GM10266 (cell line): ENCODE measurements at regions not wholly inside any gene's neighbourhood (a gene's known extent, or its start where the extent isn't known, plus 50 kb on each side); places are given as distances from the start of the nearest gene placed in this dataset.

Experiments used
- DNase-seq: peaks from one replicate; pipeline ENCODE4 v3.0.0; 2012; ENCODE audit errors: extremely low spot score
- CTCF ChIP-seq: IDR thresholded peaks from 2 replicates; pipeline ENCODE4 v1.5.1; 2012; ENCODE audit warnings: mild to moderate bottlenecking, low read depth; ENCODE audit not compliant: control insufficient read depth, insufficient read depth; ENCODE audit errors: missing control alignments

GRCh38 chr2:33904801-33905200 lies 305.7 kb upstream of the FAM98A start:
- DNase-seq, result no peak
- no peak for TF ChIP-seq CTCF

GRCh38 chr2:33903701-33904100 lies 304.6 kb upstream of the FAM98A start:
- TF ChIP-seq CTCF, result no peak
- no peak for DNase-seq

- no peak for TF ChIP-seq CTCF
- no peak for DNase-seq
These were observed 304.1 kb upstream of the FAM98A start for GRCh38 chr2:33903215-33903614.

GRCh38 chr2:33900610-33901009 lies 301.5 kb upstream of the FAM98A start:
- TF ChIP-seq CTCF, result no peak
- no peak for DNase-seq

- DNase-seq, result no peak
These were observed 298.6 kb upstream of the FAM98A start for GRCh38 chr2:33897741-33898140.

GRCh38 chr2:33893824-33894223 lies 294.7 kb upstream of the FAM98A start:
- no peak for TF ChIP-seq CTCF
- no peak for DNase-seq

More at GRCh38 chr2:33897741-33898140, 298.6 kb upstream of the FAM98A start:
- no peak for TF ChIP-seq CTCF

- no peak for TF ChIP-seq CTCF
- DNase-seq, result no peak
These were observed 292.5 kb upstream of the FAM98A start for GRCh38 chr2:33891616-33892015.

GRCh38 chr2:33890686-33891085 lies 291.6 kb upstream of the FAM98A start:
- TF ChIP-seq CTCF, result no peak
- no peak for DNase-seq
